GM19455 (cell line): ENCODE measurements at regions not wholly inside any gene's neighbourhood (a gene's known extent, or its start where the extent isn't known, plus 50 kb on each side); places are given as distances from the start of the nearest gene placed in this dataset.
"Not testable (repeated sequence)": the region's sequence is repeated elsewhere in the genome, so short reads cannot be mapped to it uniquely, and the experiment has no call there.

ENCODE experiments used
- ATAC-seq: cut with Tn5 transposase; IDR thresholded peaks from one replicate; pipeline ENCODE4 v1.9.1; 2021; ENCODE audit not compliant: unreplicated experiment

DNA sequence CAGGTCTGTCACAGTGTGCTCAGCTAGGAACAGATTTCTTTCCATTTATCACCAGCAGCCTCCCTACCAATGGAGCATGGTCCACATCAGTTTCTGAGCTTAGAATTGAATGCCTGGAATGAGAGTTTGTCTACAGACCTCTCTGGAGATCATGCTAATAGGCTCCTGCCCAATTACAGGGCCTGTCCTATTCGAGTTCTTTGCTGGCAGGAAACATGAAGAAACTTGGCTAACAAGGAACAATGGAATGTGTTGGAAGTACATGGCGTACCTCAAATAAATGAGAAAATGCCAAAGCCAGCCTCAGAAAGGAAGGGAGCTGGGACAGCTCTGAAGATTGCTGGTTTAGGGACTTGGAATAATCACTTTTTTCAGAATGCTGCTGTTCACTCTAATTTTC is 186.0 kb upstream of the AKR1E2 start:
- no peak for ATAC-seq

DNA sequence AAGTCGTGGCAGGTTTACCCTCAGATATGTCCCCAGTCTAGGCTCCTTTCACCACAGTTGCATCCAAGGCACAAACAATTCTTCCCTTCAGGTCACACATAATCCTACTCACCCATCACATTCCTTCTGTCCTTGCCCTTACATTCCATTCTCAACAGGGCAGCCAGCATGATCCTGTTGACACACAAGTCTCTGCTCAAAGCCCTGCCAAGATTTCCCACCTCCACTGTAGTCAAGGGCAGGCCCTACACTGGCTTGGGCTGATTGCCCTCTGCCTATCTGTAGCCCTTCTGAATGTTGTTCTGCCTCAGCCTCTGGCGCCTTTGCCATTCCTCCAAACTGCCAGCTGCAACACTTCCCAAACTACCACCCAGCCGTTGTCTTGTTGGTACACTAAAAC is 187.9 kb upstream of the AKR1E2 start:
- ATAC-seq, result no peak

DNA sequence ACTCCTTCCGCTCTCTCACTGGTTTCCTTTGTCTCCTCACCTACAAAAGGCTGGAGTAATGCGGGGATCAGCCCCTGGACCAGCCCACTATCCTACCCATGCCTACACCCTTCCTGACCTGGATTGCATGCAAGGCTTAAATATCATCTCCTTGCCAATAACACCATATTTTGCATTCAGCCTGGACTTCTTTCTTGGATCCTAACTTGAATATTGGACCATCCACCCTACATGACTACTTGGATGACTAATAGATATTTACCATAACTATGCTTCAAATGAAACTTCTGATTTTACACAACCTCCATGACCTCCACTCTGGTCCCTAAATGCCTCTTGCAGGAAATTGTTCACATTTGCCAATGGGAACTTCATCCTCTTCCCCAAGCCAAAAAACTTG is 188.3 kb upstream of the AKR1E2 start:
- ATAC-seq, result no peak

DNA sequence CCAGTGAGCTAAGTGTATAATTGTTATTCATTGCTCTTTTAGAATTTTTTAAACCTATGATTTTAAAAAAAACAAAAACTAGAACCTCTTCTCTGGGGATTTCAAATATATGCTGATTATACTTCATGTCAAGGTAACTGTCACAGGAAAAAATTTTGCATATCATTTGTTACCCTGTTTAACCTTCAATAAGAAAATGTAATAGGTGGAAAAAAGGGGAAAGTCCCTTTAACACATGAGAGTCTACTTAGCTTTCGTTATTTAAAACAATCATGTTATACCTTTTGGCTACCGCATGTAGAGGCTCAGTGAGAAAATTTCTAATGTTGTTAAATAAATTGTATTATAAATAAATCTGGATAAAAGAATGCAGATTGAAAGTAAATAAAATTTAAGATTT is 190.1 kb upstream of the AKR1E2 start:
- no peak for ATAC-seq

DNA sequence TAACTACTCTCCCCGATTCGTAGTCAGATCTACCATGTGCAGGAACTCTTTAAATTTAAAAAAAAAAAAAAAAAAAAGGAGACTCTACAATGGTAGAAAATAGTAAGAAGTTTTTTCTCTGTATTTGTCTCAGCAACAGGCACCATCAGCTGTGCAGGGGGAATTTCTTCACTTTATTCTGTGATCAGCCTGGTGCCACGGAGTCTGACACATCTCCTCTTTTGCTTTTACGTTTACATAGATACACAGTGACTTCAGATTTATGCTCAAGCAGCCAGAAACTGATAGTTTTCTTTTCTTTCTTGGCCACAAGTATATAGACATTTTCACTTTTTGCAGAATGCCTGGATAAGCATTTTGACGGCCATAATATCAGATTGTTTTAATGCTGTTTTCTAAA is 190.6 kb upstream of the AKR1E2 start:
- no peak for ATAC-seq

DNA sequence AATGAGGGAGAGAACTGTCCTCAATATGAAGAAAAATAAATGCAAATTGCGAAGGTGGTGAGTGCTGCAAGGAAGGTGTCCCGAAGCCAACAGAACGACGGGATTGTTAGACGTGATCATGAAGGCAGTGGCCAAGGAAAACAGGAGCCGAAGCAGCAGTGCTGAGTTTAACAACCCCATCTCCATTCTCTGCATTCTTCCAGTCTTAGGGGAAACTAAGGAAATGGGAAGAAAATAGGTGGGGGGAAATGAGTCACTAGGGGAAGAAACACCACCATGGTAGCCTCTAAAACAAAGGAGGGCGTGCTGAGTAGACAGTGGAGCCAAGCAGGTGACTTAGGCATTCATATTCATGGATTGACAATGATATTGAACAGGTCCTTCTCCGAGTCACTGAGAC is 192.2 kb upstream of the AKR1E2 start:
- ATAC-seq, result no peak

DNA sequence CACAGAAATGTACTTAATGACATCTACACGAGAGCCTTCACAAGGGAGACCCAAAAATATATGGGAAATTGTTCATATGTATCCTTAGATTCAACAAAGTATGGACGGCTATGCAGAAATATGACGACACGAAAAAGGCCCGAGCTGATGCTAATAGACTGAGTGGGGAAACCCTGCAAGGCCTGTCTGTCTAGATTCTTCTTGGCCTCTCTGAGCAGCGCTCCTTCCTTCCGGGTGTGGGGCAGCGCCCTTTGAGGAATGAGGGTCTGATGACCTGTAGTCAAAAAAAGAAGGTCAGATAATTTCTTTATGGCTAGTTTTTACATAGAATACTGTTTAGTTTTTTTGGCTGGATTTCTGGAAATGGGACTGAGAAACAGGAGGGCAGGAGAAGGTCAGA is 192.8 kb upstream of the AKR1E2 start:
- no peak for ATAC-seq

DNA sequence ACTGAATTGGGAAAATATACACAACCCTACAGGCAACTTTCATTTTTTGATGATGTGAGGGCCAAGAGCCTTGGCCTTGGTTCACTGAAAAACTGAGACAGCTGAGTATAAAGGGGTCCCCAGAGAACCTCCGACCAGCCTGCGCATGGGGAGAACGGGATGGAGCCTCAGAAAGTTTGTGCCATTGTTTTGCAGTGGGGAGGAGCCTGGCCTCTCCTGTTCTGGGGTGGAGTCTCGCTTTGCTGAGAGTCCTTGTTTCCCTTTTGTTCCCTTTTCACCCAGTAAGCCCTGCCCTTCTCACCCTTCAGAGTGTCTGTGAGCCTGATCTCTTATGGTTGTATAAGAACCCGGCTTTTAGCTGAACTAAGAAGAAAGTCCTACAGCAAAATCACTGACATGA is 193.2 kb upstream of the AKR1E2 start:
- no peak for ATAC-seq

DNA sequence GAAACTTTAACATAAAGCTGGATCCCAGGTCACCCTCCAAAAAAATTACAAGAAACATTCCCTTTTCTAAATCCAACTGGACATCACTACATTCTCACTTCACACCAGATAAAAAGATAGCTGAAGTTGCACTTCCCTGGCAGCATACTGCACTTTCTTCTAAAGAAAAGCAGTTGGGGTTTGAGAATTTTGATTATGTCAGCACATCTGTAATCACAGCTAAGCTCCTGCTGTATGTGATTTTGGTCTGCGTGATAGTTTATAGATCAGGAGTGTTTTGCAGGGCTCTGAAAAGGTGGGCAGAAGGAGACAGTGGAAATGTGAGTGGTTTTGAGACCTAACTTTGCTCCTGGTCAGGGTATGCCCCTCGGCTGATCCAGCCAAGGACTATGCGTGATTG is 199.1 kb upstream of the AKR1E2 start:
- no peak for ATAC-seq

DNA sequence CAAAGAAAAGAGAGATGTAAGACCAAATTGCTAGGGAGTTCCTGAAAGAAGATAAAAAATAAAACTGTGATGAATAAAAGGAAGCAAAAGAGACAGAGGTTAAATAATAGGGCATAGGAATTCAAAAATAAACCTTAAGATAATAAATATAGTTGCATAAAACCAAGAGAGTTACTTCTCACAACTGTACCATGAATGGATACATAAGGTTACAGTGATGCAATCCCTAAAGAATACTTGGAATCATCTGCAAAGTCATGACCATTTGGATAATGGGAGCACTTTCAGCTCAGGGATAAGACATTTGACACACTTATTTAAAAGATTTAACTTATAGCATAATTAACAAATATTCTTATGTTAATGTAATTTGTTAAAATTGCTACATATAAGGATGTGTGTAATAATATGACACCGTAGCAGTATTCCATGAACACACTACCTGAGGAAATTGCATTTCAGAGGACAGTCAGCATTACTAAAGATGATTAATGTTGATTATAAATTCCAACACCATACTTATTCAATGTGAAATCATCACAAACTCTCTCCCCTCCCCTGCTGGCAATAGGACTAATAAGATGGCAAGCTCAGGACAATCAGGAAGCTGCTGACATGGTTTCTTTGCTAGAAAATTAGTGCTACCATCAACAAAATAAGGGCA is 202.1 kb upstream of the AKR1E2 start:
- ATAC-seq, result no peak

DNA sequence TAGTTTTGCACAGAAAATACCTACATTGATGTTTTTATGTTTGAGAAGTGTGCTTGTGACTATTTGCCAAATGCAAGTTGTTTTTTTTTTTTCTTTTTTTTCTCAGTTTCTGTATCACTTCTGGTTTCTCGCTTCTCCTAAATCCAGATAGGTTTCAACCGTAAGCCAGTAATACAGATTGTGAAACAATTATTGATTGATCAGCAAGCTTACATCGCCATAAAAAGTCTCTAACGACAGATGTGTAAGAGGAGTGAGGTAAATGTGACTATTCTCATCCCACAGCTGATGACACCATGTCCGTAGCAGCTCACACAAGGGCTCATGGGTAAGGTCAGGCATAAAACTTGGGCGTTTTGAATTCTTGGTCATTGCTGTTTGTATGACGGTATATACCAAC is 202.8 kb upstream of the AKR1E2 start:
- no peak for ATAC-seq

DNA sequence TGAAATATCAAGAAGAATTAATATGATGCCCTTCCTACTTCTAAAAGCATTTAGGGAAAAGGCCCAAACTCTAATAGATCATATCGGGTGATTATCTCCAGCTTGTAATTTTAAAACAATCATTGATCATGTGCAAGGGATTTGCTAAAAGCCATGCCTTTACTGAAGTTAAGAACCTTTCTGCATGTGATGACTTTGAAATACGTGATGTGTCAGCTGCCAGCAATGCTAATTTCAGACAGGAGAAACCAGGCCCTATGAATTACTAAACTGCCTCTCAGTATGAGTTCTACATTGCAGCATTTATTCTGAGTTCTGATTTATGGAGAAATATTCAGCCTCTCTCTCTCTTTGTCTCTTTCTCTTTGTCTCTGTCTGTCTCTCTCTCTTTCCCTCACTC is 203.6 kb upstream of the AKR1E2 start:
- ATAC-seq, result no peak

DNA sequence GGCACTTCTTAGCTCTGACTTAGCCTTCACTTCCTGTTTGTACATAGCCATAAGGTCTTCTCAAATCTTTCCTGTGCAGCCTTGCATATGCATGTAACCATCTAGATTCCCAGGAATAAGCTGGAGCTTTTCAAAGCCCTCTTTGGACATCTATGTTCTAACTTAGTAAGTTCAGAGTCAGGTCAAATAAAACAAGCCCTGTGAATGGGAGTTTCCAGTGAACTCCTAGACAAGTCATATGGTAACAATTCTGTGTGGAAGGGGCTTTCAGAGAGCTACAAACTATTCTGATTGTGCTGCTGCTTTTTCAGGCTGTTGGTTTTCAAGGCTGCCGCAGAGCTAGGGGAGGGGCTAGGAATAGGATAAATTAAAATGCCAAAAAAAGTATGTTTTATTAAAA is 208.4 kb upstream of the AKR1E2 start:
- ATAC-seq, result no peak

DNA sequence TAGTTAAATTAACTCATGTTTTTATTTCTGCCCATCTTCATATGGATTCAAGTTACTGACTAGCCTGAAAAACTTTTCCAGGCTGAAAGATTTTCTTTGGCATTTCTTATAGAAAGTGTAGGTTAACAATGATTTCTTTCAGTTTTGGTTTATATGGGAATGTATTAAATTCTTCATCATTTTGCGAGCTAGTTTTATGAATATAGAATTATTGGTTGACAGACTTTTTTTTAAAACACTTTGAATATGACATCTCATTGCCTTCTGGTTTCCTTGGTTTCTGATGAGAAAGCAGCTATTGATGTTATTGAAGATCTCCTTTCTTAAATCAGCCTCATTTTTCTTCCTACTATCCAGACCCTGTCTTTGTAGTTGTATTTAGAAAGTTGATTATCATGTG is 211.0 kb upstream of the AKR1E2 start:
- ATAC-seq, result no peak

DNA sequence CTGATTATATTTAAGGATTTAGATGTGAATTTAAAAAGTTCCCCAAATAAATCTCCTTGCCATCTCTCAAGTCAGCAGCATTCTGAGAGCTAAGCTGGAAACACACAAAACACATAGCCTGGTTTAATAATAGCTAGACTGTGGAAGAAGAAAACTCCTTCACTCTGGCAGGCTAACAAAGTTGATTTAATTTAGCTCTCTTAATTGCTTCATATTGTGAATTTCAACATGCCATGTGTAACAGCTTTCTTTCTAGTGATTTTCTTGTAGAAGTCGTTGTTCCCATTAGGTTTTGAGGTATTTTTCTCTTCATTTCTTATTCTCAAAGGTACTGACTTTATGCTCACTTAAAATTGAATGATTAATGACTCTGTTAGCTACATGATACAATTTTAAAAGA is 216.8 kb upstream of the AKR1E2 start:
- no peak for ATAC-seq

DNA sequence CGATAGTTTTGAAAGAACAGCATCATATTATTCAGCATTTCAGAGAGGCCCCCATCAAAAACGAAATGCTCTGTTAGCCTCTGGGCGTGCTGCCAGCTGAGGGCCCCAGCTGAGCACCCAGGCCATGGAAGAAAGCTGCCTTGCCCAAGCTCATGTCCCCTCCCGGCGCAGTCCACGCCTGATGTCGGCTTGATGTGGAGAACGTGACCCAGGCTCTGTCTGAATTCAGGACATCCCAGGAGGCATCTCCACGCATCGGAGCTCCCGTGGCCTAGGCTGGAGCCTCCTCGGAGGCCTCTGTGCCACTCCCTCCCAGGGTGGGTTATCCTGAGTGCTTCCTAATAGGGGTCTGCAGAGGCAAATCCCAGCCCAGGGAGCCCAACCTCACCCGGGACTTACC is 218.3 kb upstream of the AKR1E2 start:
- ATAC-seq, result no peak

DNA sequence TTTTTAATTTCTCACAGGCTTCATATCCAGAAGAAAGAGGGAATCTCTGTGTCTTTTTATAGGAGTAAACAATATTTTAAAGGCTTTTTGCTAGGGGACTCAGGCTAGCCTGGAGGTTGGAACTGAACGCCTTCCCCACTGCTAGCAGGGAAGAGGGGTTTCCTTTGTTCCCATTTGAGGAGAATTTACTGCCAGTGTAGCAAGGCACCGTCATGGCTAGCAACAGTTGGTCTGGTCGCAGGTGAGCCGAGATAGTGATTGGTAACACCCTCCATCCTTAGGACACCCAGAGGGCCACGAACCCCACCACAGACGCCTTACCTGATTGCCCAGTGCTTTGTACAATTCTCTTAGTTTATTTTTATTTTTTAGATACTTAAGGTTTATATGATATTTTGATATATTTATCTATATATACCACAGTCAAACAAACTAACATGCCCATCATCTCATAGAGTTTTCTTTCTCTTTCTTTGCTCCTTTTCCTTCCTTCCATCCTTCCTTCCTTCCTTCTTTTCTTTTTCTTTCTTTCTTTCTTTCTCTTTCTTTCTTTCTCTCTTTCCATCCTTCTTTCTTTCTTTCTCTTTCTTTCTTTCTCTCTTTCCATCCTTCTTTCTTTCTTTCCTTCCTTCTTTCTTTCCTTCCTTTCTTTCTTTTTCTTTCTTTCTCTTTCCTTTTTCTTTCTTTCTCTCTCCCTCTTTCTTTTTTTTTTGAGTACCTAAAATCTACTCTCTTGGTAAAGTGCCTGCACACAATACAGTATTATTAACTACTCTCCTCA is 219.0 kb upstream of the AKR1E2 start:
- no peak for ATAC-seq

DNA sequence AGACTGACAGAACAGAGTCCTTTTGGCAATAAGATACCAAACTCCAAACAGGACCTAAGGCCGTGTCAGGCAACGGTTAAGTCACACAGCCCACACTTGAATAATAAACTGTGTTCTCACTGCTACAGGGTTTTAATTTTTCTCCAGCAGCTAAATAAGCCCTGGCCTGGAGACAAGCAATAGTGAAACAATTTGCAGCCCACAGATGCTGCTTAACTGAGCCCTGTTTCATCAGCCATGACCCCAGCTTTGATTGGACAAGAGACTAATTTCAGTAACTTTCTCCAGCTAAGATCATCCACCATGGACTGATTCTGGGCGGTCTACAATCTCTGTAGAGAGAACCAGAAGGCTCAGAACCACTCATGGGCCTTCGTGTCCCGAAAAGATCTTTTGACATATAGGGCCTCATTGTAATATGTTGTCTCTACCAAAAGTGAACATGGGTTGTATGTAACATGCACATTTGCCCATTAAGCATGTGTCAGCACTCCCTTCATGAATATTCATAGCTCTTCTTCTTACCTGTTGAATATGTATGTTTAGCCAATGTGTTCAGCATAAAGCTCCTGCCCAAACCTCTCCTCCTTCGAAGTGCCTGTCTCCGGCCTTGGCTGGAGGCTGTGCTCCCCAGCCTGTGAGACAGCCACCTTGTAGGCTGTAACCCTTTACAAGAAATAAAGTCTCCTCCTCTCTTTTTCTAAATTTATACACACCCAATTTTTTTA is 223.1 kb upstream of the AKR1E2 start:
- no peak for ATAC-seq

DNA sequence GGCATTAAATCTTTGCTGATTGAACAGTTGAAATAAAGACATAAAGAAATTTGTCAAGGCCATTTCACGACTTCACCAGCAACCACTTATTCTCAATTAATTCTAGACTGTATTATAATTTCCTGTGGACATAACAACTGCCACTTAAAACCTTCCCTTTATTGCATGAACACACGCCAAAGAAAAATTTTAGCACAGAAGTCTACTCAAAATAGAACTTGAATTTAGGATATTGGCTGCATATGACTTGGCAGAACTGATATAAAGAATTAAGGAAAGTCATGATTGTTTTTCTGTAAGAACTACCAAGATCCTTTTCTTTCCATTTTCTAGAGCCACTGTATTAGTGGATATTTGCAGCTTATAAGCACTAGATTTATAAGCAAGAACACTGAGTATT is 226.5 kb upstream of the AKR1E2 start:
- ATAC-seq, result no peak

DNA sequence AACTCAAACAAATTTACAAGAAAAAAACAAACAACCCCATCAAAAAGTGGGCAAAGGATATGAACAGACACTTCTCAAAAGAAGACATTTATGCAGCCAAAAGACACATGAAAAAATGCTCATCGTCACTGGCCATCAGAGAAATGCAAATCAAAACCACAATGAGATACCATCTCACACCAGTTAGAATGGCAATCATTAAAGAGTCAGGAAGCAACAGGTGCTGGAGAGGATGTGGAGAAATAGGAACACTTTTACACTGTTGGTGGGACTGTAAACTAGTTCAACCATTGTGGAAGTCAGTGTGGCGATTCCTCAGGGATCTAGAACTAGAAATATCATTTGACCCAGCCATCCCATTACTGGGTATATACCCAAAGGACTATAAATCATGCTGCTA is 228.1 kb upstream of the AKR1E2 start:
- not testable (repeated sequence) for ATAC-seq

DNA sequence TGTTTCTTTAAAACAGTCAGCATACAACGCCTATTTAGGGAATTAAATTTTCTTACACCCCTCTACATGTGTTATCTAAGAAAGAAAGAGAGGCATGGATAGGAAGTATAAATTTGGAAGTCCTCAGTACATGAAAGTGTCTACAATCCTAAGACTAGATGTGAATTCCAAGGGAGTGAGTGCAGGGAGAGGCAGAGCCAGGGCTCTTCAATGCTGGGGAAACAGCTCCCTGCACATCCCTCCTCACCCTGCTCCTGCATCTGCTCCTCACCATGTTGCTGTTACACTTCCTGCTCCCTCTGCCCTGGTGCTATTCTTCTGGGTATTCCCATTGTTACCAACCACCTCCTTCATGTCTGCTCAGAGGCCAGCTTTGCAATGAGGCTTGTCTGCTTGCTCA is 229.1 kb upstream of the AKR1E2 start:
- ATAC-seq, result no peak

DNA sequence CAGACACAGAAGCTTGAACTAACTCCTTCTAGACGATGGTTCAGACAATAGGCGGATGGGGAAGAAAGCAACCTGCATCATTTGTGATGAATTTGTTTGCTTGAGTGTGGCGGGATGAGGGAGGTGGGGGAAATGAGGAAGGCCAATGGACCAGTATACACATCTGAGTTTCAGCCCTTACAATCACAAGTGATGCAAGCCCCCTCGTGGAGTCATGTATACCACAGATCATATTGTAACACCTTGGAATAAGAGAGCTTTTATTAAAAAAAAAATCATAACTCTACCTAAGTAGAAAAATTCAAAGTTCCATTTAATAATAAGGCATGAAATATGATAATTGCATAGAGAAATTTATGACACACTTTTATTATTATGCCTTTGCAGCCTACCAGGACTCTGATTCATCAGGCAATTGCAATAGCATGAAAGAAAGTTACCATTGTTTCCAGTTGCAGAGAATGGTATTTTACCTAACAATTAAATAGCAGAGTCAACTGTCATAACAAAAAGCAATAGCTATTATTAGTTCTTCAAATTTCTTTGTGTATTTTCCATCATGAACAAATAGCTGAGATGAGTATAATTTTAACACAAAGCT is 230.2 kb upstream of the AKR1E2 start:
- no peak for ATAC-seq
